ENCODE measurements at regions not wholly inside any gene's neighbourhood (a gene's known extent, or its start where the extent isn't known, plus 50 kb on each side); places are given as distances from the start of the nearest gene placed in this dataset.
"Not testable (repeated sequence)": the region's sequence is repeated elsewhere in the genome, so short reads cannot be mapped to it uniquely, and the experiment has no call there.

DNA sequence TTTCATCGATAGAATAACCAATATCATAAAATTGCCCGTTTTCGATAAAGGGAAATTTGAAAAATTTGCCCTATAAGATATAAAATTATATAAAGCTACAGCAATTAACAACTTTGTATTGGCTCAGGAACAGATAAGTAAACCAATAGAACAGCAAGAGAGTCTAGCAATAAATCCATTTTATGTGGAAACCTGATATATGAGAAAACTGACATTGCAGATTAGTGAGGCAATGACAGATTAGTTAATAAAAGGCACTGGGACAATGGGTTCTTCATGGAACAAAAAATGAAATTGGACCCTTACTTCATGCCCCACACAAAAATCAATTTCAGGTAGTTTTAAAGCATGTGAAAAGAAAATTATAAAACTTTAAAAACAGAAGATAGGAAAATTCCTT, 169.9 kb upstream of the ST6GALNAC5 start:
- Histone ChIP-seq H3K27ac (no peak overlapping the region), H3K9me2 (ENCODE audit: insufficient read depth) (no peaks in the 10 kb centered on the region), H3K9me3 (ENCODE audit: insufficient read depth, low read depth) (no peaks in the 10 kb centered on the region), H3K27me3 (ENCODE audit: insufficient read depth, low read depth) (no peaks in the 10 kb centered on the region), H3K36me3 (ENCODE audit: low read depth) (no peaks in the 10 kb centered on the region), H4K20me1 (ENCODE audit: insufficient read depth) (no peaks in the 10 kb centered on the region), H3K4me2 (no peak overlapping the region), H2AFZ (no peak overlapping the region), H3K4me1 (replicated peaks; ENCODE audit: insufficient read depth) (no peaks in the 10 kb centered on the region), H3K79me2 (ENCODE audit: low read depth) (no peaks in the 10 kb centered on the region), H3F3A (ENCODE audit: insufficient read depth, low read depth) (no peaks in the 10 kb centered on the region), H3K4me3 (no peak overlapping the region)
- POLR2A ChIA-PET (ENCODE audit: unreplicated experiment) = no interaction called here
- TF ChIP-seq, protein P1, sequence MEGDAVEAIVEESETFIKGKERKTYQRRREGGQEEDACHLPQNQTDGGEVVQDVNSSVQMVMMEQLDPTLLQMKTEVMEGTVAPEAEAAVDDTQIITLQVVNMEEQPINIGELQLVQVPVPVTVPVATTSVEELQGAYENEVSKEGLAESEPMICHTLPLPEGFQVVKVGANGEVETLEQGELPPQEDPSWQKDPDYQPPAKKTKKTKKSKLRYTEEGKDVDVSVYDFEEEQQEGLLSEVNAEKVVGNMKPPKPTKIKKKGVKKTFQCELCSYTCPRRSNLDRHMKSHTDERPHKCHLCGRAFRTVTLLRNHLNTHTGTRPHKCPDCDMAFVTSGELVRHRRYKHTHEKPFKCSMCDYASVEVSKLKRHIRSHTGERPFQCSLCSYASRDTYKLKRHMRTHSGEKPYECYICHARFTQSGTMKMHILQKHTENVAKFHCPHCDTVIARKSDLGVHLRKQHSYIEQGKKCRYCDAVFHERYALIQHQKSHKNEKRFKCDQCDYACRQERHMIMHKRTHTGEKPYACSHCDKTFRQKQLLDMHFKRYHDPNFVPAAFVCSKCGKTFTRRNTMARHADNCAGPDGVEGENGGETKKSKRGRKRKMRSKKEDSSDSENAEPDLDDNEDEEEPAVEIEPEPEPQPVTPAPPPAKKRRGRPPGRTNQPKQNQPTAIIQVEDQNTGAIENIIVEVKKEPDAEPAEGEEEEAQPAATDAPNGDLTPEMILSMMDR (conservative IDR thresholded peaks at IDR 0.05) = no peak
- TF ChIP-seq EZH2 (IDR thresholded peaks at IDR 0.05; ENCODE audit: low read depth) = no peak
- CTCF ChIA-PET = no interaction called here
- intact Hi-C loops (cut with micrococcal nuclease; ENCODE audit: unreplicated experiment) = no loop called here
- no peak for DNase-seq
- BruUV-seq (replicated peaks) = no TSS peak

DNA sequence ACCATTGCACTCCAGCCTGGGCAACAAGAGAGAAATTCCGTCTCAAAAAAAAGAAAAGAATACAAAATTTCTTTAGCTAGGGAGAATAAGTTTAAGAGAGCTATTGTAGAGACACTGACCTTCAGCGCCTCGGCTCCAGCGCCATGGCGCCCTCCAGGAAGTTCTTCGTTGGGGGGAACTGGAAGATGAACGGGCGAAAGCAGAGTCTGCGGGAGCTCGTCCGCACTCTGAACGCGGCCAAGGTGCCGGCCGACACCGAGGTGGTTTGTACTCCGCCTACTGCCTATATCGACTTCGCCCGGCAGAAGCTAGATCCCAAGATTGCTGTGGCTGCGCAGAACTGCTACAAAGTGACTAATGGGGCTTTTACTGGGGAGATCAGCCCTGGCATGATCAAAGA, 167.6 kb upstream of the ST6GALNAC5 start:
- H3K4me2 ChIP-seq; H3K9me3 ChIP-seq (ENCODE audit: insufficient read depth, low read depth); H4K20me1 ChIP-seq (ENCODE audit: insufficient read depth); H3K36me3 ChIP-seq (ENCODE audit: low read depth); POLR2A ChIA-PET (ENCODE audit: unreplicated experiment); H3K4me1 ChIP-seq (replicated peaks; ENCODE audit: insufficient read depth); DNase-seq; H3K79me2 ChIP-seq (ENCODE audit: low read depth); H3K27ac ChIP-seq; H3K4me3 ChIP-seq; H3K27me3 ChIP-seq (ENCODE audit: insufficient read depth, low read depth); BruUV-seq (replicated peaks); intact Hi-C loops (cut with micrococcal nuclease; ENCODE audit: unreplicated experiment); H3K9me2 ChIP-seq (ENCODE audit: insufficient read depth); H2AFZ ChIP-seq; H3F3A ChIP-seq (ENCODE audit: insufficient read depth, low read depth); CTCF ChIA-PET: not testable (repeated sequence)

DNA sequence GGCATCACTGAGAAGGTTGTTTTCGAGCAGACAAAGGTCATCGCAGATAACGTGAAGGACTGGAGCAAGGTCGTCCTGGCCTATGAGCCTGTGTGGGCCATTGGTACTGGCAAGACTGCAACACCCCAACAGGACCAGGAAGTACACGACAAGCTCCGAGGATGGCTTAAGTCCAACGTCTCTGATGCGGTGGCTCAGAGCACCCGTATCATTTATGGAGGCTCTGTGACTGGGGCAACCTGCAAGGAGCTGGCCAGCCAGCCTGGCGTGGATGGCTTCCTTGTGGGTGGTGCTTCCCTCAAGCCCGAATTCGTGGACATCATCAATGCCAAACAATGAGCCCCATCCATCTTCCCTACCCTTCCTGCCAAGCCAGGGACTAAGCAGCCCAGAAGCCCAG, 167.1 kb upstream of the ST6GALNAC5 start:
- POLR2A ChIA-PET (ENCODE audit: unreplicated experiment) = not testable (repeated sequence)

DNA sequence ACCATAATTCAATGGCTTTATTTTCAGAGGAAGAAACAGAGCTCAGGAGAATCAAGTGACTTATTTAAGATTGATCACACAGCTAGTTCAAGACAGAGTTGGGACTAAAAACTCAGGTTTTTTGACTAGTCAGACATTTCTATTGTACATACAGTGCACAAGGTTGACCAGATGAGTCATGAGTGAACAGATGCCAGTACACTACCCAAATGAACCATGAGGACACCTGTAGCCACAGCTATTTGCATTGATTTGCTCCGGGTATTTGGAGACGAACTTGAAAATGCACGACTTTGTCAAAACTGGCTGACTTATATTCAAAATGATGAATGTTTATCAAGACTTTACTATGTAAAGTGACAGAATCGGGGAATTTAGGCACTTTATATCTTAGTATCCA, 161.7 kb upstream of the ST6GALNAC5 start:
- Histone ChIP-seq H3F3A (ENCODE audit: insufficient read depth, low read depth) (no peaks in the 10 kb centered on the region), H3K9me2 (ENCODE audit: insufficient read depth) (no peaks in the 10 kb centered on the region), H3K4me1 (replicated peaks; ENCODE audit: insufficient read depth) (no peaks in the 10 kb centered on the region), H2AFZ (no peak overlapping the region), H3K27me3 (ENCODE audit: insufficient read depth, low read depth) (no peaks in the 10 kb centered on the region), H3K27ac (no peak overlapping the region), H4K20me1 (ENCODE audit: insufficient read depth) (no peaks in the 10 kb centered on the region; the same call in 1 of the 2 replicates), H3K4me2 (no peak overlapping the region), H3K4me3 (no peak overlapping the region), H3K36me3 (ENCODE audit: low read depth) (no peaks in the 10 kb centered on the region), H3K9me3 (ENCODE audit: insufficient read depth, low read depth) (no peaks in the 10 kb centered on the region), H3K79me2 (ENCODE audit: low read depth) (no peaks in the 10 kb centered on the region)
- CTCF ChIA-PET = no interaction called here
- POLR2A ChIA-PET (ENCODE audit: unreplicated experiment) = no interaction called here
- TF ChIP-seq EZH2 (IDR thresholded peaks at IDR 0.05; ENCODE audit: low read depth) = no peak
- TF ChIP-seq, protein P1 (conservative IDR thresholded peaks at IDR 0.05) = no peak
- peak in 1 of 2 experiments; percentile 31 for DNase-seq
- intact Hi-C loops (cut with micrococcal nuclease; ENCODE audit: unreplicated experiment) = no loop called here
- BruUV-seq (replicated peaks) = no TSS peak

More for the DNA sequence above, 167.1 kb upstream of the ST6GALNAC5 start:
- H4K20me1 ChIP-seq (ENCODE audit: insufficient read depth); H3F3A ChIP-seq (ENCODE audit: insufficient read depth, low read depth); H3K79me2 ChIP-seq (ENCODE audit: low read depth); H3K4me3 ChIP-seq; H3K9me3 ChIP-seq (ENCODE audit: insufficient read depth, low read depth); intact Hi-C loops (cut with micrococcal nuclease; ENCODE audit: unreplicated experiment); CTCF ChIA-PET; H3K9me2 ChIP-seq (ENCODE audit: insufficient read depth); BruUV-seq (replicated peaks); H2AFZ ChIP-seq; H3K27ac ChIP-seq; H3K4me2 ChIP-seq; DNase-seq; H3K36me3 ChIP-seq (ENCODE audit: low read depth); H3K27me3 ChIP-seq (ENCODE audit: insufficient read depth, low read depth); H3K4me1 ChIP-seq (replicated peaks; ENCODE audit: insufficient read depth): not testable (repeated sequence)

Data from PC-9 (cell line).